Loucy (cell line): ENCODE measurements at regions not wholly inside any gene's neighbourhood (a gene's known extent, or its start where the extent isn't known, plus 50 kb on each side); places are given as distances from the start of the nearest gene placed in this dataset.

ENCODE experiments used
- H2AFZ ChIP-seq: fragments of 200-600 bp; sonication (generic); 2 replicates; pipeline ENCODE4 v1.6.0; 2016; ENCODE audit warnings: antibody characterized with exemption, mild to moderate bottlenecking, low read length, moderate library complexity
- H3F3A ChIP-seq: fragments of 200-600 bp; 2 replicates; pipeline ENCODE4 v1.6.0; 2016; ENCODE audit warnings: antibody characterized with exemption, low read depth, mild to moderate bottlenecking
- H3K27me3 ChIP-seq: fragments of 200-600 bp; sonication (generic); 2 replicates; pipeline ENCODE4 v1.6.1; 2014; ENCODE audit warnings: low read length, mild to moderate bottlenecking; ENCODE audit not compliant: insufficient read depth, poor library complexity, severe bottlenecking
- H3K36me3 ChIP-seq: fragments of 200-600 bp; sonication (generic); 2 replicates; pipeline ENCODE4 v1.6.1; 2016; ENCODE audit warnings: low read length; ENCODE audit not compliant: insufficient read depth
- H3K4me1 ChIP-seq: fragments of 200-600 bp; sonication (generic); 2 replicates; pipeline ENCODE4 v1.5.1; 2014; ENCODE audit warnings: low read length, mild to moderate bottlenecking; ENCODE audit not compliant: insufficient read depth, poor library complexity, severe bottlenecking
- H3K4me2 ChIP-seq: fragments of 200-600 bp; sonication (generic); 2 replicates; pipeline ENCODE4 v1.6.0; 2014; ENCODE audit warnings: antibody characterized with exemption, low read length, low read depth, mild to moderate bottlenecking; ENCODE audit not compliant: poor library complexity, severe bottlenecking
- H3K4me3 ChIP-seq: fragments of 200-600 bp; sonication (generic); 2 replicates; pipeline ENCODE4 v1.5.1; 2014; ENCODE audit warnings: low read length, mild to moderate bottlenecking, mixed read lengths; ENCODE audit not compliant: poor library complexity, severe bottlenecking
- H3K79me2 ChIP-seq: fragments of 200-600 bp; sonication (generic); 2 replicates; pipeline ENCODE4 v1.6.1; 2014; ENCODE audit warnings: low read length; ENCODE audit not compliant: insufficient read depth
- H3K9ac ChIP-seq: fragments of 200-600 bp; sonication (generic); 2 replicates; pipeline ENCODE4 v1.6.0; 2014; ENCODE audit warnings: mild to moderate bottlenecking, low read depth, low read length, moderate library complexity; ENCODE audit not compliant: poor library complexity, severe bottlenecking
- H3K9me2 ChIP-seq: fragments of 200-600 bp; sonication (generic); replicated peaks from 2 replicates; pipeline ENCODE4 v1.6.1; 2016; ENCODE audit warnings: low read depth, low read length, mixed read lengths
- H3K9me3 ChIP-seq: fragments of 200-600 bp; sonication (generic); 2 replicates; pipeline ENCODE4 v1.6.1; 2014; ENCODE audit warnings: mild to moderate bottlenecking, antibody characterized with exemption, low read length, low read depth; ENCODE audit not compliant: insufficient read depth
- H4K20me1 ChIP-seq: fragments of 200-600 bp; sonication (generic); 2 replicates; pipeline ENCODE4 v1.6.0; 2014; ENCODE audit warnings: antibody characterized with exemption, low read length, mild to moderate bottlenecking; ENCODE audit not compliant: insufficient read depth, poor library complexity, severe bottlenecking
- EZH2phosphoT487 ChIP-seq: fragments of 200-600 bp; IDR thresholded peaks from 2 replicates; pipeline ENCODE4 v1.6.1; 2018; ENCODE audit warnings: antibody characterized with exemption, mild to moderate bottlenecking, moderate library complexity, borderline replicate concordance
- TF ChIP-seq, protein P1 (sequence below): fragments of 200-600 bp; sonication (generic); conservative IDR thresholded peaks from 2 replicates; pipeline ENCODE4 v1.5.1; 2014; ENCODE audit warnings: mild to moderate bottlenecking, antibody characterized with exemption, low read length

DNA sequence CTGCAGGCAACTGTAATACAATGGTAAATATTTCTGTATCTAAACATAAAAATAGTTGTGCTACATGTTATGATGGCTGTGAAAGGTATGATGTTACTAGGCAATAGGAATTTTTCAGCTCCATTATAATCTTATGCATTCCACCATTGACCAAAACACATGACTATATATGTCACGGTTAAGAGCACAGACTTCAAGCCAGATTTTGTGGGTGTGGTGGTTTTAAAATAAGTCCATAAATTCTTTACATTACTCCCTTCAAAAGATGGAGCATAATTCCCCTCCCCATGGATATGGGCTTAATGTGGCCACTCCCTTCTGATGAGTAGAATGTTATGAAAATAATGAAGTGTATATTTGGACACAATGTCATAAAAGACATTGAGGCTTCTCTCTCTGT, 88.4 kb upstream of the TBC1D5 start:
- Histone ChIP-seq H3K9me3 (no peaks in the 10 kb centered on the region), H3K79me2 (no peaks in the 10 kb centered on the region), H3K9ac (no peak overlapping the region), H3K4me2 (no peak overlapping the region), H3K27me3 (no peaks in the 10 kb centered on the region), H3K4me3 (no peak overlapping the region), H3K4me1 (no peaks in the 10 kb centered on the region), H3F3A (no peaks in the 10 kb centered on the region), H2AFZ (no peak overlapping the region), H4K20me1 (no peaks in the 10 kb centered on the region), H3K36me3 (no peaks in the 10 kb centered on the region), H3K9me2 (no peaks in the 10 kb centered on the region)
- no peak for TF ChIP-seq EZH2phosphoT487
- TF ChIP-seq, protein P1, sequence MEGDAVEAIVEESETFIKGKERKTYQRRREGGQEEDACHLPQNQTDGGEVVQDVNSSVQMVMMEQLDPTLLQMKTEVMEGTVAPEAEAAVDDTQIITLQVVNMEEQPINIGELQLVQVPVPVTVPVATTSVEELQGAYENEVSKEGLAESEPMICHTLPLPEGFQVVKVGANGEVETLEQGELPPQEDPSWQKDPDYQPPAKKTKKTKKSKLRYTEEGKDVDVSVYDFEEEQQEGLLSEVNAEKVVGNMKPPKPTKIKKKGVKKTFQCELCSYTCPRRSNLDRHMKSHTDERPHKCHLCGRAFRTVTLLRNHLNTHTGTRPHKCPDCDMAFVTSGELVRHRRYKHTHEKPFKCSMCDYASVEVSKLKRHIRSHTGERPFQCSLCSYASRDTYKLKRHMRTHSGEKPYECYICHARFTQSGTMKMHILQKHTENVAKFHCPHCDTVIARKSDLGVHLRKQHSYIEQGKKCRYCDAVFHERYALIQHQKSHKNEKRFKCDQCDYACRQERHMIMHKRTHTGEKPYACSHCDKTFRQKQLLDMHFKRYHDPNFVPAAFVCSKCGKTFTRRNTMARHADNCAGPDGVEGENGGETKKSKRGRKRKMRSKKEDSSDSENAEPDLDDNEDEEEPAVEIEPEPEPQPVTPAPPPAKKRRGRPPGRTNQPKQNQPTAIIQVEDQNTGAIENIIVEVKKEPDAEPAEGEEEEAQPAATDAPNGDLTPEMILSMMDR, result no peak

DNA sequence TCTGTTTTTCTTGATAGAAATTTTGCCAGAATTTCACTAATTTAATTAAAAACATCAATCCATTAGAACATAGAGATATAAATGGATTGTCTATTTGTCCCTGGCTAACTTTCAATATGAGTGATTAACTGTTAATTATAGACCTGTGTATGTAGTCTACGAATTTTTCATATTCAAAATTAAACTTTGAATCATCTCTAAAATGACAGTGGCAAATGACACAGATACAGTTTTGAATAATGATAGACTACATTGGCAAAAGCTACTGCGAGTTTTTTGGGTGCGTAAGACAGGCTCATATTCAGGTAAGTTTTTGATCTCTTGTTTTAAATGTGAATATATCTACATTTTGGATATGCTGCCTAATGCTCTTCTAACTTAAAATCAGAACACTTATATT, 86.0 kb upstream of the TBC1D5 start:
- H3K9ac ChIP-seq, result no peak overlapping the region
- TF ChIP-seq, protein P1, result no peak
- no peak for TF ChIP-seq EZH2phosphoT487
- H3K27me3 ChIP-seq, result no peaks in the 10 kb centered on the region
- H3K36me3 ChIP-seq, result no peaks in the 10 kb centered on the region
- H3K9me3 ChIP-seq, result no peaks in the 10 kb centered on the region
- no peaks in the 10 kb centered on the region for H4K20me1 ChIP-seq
- H3F3A ChIP-seq, result no peaks in the 10 kb centered on the region
- no peak overlapping the region for H3K4me3 ChIP-seq
- no peaks in the 10 kb centered on the region for H3K9me2 ChIP-seq
- no peak overlapping the region for H2AFZ ChIP-seq
- H3K79me2 ChIP-seq, result no peaks in the 10 kb centered on the region
- no peaks in the 10 kb centered on the region for H3K4me1 ChIP-seq
- no peak overlapping the region for H3K4me2 ChIP-seq

DNA sequence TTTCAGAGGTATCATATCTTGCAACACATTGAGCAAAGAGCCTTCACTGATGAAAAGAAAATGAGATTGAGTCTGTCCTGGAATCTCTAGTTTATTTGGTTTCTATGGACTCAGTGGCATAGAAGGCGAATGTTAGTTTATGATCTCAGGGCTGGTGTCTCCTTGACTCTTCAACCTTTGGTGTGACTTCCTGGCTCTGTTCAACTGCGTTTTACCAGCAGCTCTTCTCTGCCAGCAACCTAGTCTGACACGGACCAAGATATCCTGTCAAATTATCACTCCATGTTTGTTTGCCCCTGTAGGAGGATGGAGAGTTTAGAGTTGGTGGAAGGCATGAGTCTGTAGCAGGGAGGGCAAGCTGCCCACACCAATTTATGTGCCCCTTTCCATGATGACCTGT, 82.9 kb upstream of the TBC1D5 start:
- H2AFZ ChIP-seq, result no peak overlapping the region

More for the DNA sequence above, 82.9 kb upstream of the TBC1D5 start:
- H3F3A ChIP-seq, result no peaks in the 10 kb centered on the region
- H3K9me2 ChIP-seq, result no peaks in the 10 kb centered on the region
- no peaks in the 10 kb centered on the region for H3K9me3 ChIP-seq
- no peak overlapping the region for H3K4me2 ChIP-seq
- H3K79me2 ChIP-seq, result no peaks in the 10 kb centered on the region
- H3K36me3 ChIP-seq, result no peaks in the 10 kb centered on the region
- no peak for TF ChIP-seq EZH2phosphoT487
- TF ChIP-seq, protein P1, result no peak
- no peak overlapping the region for H3K9ac ChIP-seq
- no peak overlapping the region for H3K4me3 ChIP-seq
- H3K4me1 ChIP-seq, result peaks cover 5% of the 10 kb centered on the region
- H4K20me1 ChIP-seq, result no peaks in the 10 kb centered on the region
- H3K27me3 ChIP-seq, result no peaks in the 10 kb centered on the region
